TTC549 (cell line): ENCODE measurements at regions not wholly inside any gene's neighbourhood (a gene's known extent, or its start where the extent isn't known, plus 50 kb on each side); places are given as distances from the start of the nearest gene placed in this dataset.

Source experiments
- FAIRE-seq: peaks from 2 replicates; lab custom pipeline; 2012; peaks lifted over from hg19 to GRCh38; lab: Jason Lieb, UNC

GRCh38 chr15:60057554-60057953 lies 53.4 kb downstream of the FOXB1 start:
- FAIRE-seq: no peak

GRCh38 chr15:60059186-60059585 lies 55.1 kb downstream of the FOXB1 start:
- FAIRE-seq: no peak

DNA sequence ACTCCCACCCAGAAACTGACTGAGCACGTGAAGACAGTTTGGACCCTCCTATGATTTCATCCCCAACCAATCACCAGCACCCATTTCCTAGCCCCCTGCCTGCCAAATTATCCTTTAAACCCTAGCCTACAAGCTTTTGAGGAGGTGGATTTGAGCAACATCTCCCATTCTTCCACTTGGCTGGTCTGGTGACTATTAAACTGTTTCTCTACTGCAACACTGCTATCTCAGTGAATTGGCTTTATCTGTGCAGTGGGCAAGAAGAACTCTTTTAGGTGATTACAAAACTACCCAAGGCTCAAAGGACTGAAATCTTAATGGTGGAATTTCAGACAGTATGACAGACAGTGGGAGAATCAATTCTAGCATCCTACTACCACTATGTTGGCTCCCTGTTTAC lies 57.6 kb downstream of the FOXB1 start:
- FAIRE-seq: no peak

GRCh38 chr15:60062826-60063225 lies 58.7 kb downstream of the FOXB1 start:
- FAIRE-seq: no peak

- no peak for FAIRE-seq
These were observed 61.8 kb downstream of the FOXB1 start for GRCh38 chr15:60065951-60066350.

GRCh38 chr15:60070838-60071493 lies 66.9 kb downstream of the FOXB1 start:
- FAIRE-seq: no peak

DNA sequence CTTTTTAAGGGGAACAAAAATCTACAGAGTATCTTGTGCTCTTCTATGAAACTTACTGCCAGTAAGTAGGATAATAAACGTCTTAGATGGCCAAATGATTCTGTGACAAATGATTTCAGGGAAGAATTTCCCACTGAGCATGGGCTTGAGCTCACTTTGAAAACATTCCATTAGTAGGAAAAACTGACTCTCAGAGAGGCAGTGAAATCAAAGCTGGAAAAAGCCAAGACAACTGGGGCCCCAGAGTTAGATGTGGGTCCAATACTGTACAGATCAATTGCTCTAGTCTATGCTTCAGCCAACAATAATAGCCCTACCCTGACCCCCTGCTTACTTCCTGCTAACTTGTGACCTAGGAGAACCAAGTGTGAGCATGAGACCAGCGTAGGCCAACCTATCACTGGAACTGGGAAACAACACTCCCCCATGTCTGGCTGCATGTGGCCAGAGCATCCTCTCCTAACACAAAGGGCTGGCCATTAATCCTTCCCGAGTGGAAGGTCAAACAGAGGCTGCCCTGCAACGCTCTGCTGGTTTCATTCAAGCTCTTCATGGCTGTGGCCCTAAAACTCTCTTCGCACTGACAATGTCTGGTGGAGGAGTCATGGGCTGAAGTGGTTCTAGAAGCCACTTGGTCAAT lies 68.8 kb downstream of the FOXB1 start:
- no peak for FAIRE-seq

DNA sequence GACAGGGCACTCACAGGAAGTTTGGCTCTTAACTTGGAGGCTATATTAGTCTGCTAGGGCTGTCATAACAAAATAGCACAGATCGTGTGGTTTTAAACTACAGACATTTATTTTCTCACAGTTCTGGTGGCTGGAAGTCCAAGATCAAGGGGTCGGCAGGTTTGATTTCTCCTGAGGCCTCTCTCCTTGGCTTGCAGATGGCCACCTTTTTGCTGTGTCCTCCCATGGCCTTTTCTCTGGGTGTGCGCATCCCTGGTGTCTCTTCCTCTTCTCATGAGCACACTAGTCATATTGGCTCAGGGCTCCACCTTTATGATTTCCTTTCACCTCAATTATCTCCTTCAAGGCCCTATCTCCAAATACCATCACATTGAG lies 69.3 kb downstream of the FOXB1 start:
- FAIRE-seq: no peak

GRCh38 chr15:60074181-60074885 lies 70.2 kb downstream of the FOXB1 start:
- FAIRE-seq: no peak

GRCh38 chr15:60076045-60076444 lies 71.9 kb downstream of the FOXB1 start:
- FAIRE-seq: no peak

DNA sequence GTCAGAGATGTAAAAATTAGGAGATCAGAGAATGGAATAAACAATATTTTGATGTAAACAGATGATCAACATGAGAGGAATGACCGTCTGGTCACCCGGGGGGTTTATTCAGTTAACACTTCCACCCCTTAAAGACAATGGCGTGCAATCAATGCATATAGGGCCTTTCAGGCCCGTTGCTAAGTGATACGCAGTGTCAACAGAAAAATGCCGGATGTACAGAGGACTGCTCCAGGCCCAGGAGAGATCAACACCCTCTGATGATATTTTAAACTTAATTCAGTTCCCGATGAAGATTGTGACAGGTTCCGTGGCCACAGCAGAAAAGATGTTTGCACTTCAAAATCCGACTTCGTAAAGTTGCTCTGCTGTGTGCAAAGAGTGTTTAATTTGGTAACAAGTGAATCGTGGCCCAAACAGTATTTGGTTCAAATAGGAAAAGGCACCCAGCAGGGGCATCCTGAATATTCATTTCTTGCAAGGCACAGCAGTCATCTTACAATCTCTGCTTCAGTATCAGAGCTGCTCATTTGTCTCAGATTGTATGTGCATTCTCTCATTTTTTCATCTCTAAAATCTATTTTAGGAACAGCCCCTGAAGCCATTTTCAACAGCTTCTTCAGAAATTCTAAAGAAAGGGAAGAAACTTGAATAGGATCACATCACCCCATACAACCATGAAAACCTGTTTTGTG lies 72.6 kb downstream of the FOXB1 start:
- no peak for FAIRE-seq

DNA sequence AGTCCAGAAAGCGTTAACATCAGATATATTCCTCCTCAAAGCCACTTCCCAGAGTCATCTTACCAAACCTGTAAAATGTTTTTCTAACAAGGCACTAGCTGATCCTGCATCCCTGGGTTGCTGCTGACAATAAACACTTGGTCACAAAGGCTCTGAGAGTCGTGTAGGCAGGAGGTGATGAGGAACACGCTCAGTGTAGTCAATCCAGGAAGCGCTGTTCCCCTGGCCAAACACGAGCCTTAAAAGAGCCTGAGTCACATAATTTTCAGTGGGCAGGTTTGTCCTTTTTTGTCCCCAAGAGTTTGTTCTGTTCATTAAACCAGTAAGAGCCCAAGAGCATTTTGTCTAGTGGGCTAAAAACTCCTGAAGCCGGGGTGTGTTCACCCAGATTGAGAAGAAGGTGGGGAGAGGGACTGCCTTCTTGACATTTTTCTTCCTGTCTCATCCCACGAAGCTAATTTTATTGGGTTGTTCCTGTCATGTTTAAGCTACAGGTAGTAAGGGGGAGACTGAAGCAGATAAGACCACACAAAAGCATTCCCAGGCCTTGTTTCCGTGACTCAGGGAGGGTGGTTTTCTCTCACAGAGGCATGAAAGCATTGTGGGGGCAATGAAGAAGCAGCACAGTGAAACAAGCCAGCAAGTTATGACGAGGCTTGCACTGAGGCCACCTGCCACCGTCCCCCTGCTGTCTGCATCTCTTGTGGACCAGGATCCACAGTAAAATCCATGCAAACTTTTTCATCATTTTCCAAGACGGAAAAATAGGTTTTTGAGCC lies 73.7 kb downstream of the FOXB1 start:
- FAIRE-seq: no peak

DNA sequence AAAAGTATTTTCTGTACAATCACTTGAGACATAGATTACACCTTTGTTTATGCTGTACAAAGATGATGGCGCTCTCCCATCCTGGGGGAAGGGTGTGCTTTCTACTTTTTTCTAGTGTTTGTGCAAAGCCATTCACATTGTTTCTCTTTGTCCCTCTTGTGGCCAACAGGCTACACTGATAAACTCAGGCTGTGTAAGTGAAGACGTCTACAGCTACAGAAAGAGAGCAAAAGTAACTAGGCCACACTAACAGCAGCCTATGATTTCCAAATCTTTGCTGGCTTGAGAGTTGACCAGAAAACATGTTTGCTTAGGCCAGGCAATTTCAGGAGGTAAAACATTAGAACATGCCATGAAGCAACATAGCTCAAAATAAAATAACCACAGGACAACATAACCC lies 75.1 kb downstream of the FOXB1 start:
- FAIRE-seq: no peak

DNA sequence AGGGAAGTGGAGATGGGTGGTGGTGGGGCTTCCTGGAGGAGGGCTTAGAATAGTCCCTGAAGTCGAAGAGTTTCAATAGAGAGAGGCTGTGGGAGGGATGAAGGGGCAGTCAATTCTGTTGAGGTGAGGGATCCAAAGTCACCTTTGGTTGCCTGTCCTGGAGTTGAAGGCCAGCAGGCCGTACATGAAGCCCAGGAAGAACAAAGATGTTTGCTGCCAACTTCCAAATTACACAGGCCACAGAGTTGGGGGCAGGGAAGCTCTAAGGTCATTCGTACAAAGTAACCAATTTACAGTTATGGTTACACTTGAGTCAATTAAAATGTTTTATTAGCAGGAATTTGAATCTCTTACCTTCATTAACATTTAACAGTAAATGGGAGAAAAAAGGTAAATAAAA lies 77.9 kb downstream of the FOXB1 start:
- no peak for FAIRE-seq

GRCh38 chr15:60083318-60083717 lies 79.2 kb downstream of the FOXB1 start:
- FAIRE-seq: no peak

- FAIRE-seq: no peak
These were observed 82.7 kb downstream of the FOXB1 start for GRCh38 chr15:60086681-60087429.

- FAIRE-seq: no peak
These were observed 83.5 kb downstream of the FOXB1 start for GRCh38 chr15:60087561-60087960.

DNA sequence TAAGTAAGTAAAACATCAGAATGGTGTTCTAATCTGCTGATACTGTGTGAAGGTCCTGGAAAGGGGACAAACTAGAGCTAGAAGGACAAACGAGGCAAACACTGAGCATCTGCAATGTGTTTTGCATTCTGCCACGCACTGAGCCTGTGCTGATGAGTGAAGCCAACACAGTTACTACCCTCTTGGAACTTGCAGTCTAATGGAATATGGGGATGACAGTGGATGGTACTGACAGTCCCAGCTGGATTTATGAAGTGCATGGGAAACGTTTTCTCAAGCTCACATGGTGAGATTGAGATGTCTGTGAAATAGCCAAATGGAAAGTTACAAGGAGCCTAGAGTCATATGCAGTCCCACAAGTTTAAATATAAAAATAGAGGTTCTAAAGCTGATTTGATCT lies 86.6 kb downstream of the FOXB1 start:
- FAIRE-seq: no peak

DNA sequence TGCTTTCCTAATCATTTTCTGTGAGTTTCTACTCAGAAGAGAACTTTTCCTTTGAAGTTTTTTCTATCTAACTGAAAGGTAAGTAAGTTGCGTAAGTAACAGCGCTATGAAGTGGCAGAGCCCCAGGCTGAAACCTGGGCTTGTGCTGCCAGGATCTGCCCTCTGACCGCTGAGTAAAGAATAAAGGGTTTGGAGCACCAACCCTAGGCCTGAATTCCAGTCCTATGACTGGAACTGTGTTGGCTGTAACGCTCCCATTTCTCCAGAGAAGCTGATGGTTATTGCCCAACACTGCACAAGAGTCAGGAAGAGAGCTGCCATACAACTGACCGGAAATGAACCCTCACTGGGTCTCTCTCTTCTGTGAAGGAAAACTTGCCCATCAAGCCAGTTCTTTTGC lies 87.0 kb downstream of the FOXB1 start:
- FAIRE-seq: no peak

DNA sequence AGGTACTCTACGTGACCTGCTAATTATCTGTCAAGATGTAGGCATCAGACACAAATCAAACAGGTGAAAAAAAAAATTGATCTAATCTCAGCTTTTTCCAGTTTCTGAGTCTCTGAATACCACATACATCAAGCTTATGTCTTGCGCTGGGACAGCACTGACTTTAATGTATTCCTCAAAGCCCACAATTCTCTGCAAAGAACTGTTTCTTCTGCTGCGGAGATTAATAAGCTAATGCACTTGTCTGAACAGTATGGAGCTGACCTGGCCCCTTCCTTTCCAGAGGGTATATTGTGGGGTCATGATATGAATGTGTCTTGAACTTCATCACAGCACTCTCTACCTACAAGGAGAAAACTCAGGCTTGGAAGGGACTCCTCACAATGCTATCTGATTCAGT lies 87.8 kb downstream of the FOXB1 start:
- FAIRE-seq: no peak

GRCh38 chr15:60093273-60094067 lies 89.4 kb downstream of the FOXB1 start:
- no peak for FAIRE-seq
